ENCODE measurements at regions not wholly inside any gene's neighbourhood (a gene's known extent, or its start where the extent isn't known, plus 50 kb on each side); places are given as distances from the start of the nearest gene placed in this dataset.

DNA sequence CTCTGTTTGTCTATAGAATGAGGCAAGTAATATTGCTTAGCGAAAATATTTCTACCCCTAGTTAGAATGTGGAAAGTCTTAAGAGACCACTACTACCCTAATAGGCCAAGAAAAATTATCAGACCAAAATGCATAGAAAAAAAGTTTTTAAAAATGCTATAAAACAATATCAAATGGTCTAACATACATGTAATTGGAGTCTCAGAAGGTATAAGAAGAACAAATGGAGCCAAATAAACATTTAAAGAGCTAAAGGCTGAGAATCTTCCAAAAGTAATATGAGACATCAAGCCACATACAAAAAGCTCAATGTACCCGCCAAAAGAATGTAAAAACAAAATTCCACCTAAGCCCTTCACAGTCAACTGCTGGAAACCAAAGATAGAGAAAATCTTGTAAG, 133.5 kb upstream of the GADL1 start:
- Histone ChIP-seq H3K4me3 (no peak overlapping the region), H3K4me1 (no peaks in the 10 kb centered on the region), H3K27me3 (no peaks in the 10 kb centered on the region), H3K9me3 (peaks cover 0 to 12% of the 10 kb centered on the region in 2 donors), H3K27ac (no peak overlapping the region), H3K36me3 (no peaks in the 10 kb centered on the region)
- TF ChIP-seq POLR2AphosphoS5 (IDR thresholded peaks at IDR 0.05) (no peak), POLR2A (IDR thresholded peaks at IDR 0.05) (no peak)
- TF ChIP-seq, protein P1, sequence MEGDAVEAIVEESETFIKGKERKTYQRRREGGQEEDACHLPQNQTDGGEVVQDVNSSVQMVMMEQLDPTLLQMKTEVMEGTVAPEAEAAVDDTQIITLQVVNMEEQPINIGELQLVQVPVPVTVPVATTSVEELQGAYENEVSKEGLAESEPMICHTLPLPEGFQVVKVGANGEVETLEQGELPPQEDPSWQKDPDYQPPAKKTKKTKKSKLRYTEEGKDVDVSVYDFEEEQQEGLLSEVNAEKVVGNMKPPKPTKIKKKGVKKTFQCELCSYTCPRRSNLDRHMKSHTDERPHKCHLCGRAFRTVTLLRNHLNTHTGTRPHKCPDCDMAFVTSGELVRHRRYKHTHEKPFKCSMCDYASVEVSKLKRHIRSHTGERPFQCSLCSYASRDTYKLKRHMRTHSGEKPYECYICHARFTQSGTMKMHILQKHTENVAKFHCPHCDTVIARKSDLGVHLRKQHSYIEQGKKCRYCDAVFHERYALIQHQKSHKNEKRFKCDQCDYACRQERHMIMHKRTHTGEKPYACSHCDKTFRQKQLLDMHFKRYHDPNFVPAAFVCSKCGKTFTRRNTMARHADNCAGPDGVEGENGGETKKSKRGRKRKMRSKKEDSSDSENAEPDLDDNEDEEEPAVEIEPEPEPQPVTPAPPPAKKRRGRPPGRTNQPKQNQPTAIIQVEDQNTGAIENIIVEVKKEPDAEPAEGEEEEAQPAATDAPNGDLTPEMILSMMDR (IDR thresholded peaks at IDR 0.05) = no peak
- DNase-seq (ENCODE audit: low spot score in 2 of 2) = no peak
- intact Hi-C loops (cut with DNase I; ENCODE audit: low total_unique reads) = no loop called here

DNA sequence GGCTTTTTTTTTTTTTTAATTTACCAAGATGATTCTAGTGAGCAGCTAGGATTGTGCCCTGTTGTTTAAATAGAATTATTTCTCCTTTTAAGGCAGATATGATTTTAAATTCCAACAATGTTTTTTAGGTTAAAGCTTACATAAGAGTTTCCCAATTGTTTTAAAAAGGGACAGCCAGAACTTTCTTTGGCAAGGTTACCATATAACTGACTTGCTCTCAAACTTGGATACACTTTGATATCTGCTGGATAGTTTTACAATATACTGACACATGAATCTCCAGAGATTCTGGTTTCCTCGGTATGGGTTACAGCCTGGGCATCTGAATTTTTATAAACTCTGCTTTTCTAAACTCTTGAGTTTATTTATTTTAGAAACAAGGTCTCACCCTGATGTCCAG, 134.3 kb upstream of the GADL1 start:
- intact Hi-C loops (cut with DNase I; ENCODE audit: low total_unique reads) = no loop called here
- H3K27me3 ChIP-seq = no peaks in the 10 kb centered on the region
- no peak overlapping the region for H3K27ac ChIP-seq
- TF ChIP-seq POLR2A (IDR thresholded peaks at IDR 0.05) (no peak), POLR2AphosphoS5 (IDR thresholded peaks at IDR 0.05) (no peak)
- TF ChIP-seq, protein P1 (IDR thresholded peaks at IDR 0.05) = no peak
- H3K36me3 ChIP-seq = no peaks in the 10 kb centered on the region
- H3K4me1 ChIP-seq = no peaks in the 10 kb centered on the region
- H3K9me3 ChIP-seq = peaks cover 0 to 12% of the 10 kb centered on the region in 2 donors
- H3K4me3 ChIP-seq = no peak overlapping the region
- no peak for DNase-seq (ENCODE audit: low spot score in 2 of 2)

DNA sequence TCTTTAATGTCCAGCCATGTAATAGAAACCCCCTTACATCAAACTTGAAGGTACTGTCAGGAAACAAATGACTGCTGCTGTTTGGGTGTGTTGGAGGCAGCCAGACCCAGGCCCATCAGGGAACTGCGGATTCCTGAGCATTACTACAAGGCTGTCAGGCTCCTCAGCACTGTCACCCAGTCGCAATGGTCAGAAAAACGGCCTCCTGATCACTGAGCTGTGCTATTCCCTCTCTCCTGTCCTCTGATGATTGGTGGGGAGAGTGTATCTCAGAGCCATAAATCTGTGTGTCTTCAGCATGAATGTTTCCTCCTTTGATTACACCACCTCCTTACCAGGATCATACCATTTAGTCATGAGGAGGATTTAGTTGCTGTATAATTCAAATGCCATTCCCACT, 135.2 kb upstream of the GADL1 start:
- no peak for DNase-seq (ENCODE audit: low spot score in 2 of 2)
- Histone ChIP-seq H3K4me3 (no peak overlapping the region), H3K9me3 (peaks cover 0 to 17% of the 10 kb centered on the region in 2 donors), H3K27ac (no peak overlapping the region), H3K27me3 (no peaks in the 10 kb centered on the region), H3K36me3 (no peaks in the 10 kb centered on the region), H3K4me1 (no peaks in the 10 kb centered on the region)
- intact Hi-C loops (cut with DNase I; ENCODE audit: low total_unique reads) = no loop called here
- TF ChIP-seq POLR2A (IDR thresholded peaks at IDR 0.05) = no peak
- TF ChIP-seq POLR2AphosphoS5 (IDR thresholded peaks at IDR 0.05) = no peak
- TF ChIP-seq, protein P1 (IDR thresholded peaks at IDR 0.05) = no peak

DNA sequence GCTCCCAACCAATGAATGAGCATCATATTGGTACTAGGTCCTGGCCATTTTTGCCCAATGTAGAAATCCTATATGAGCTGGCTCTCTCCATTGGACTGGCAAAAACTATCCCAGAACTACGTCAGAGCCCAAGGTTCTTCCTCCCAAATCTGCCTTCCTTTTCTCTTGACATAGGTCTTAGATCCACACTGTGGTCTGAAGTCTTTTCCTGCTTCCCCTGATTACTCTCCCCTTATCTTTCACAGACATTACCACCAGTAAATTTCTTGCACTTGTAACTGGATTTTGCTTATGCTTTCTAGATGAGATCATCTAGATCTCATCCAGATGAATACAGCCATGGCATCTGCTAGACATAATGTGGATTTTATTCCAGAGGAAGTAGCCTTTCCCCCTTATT, 141.2 kb upstream of the GADL1 start:
- Histone ChIP-seq H3K4me3 (no peak overlapping the region), H3K27ac (no peak overlapping the region), H3K9me3 (peaks cover 0 to 6% of the 10 kb centered on the region in 2 donors), H3K36me3 (no peaks in the 10 kb centered on the region), H3K4me1 (no peaks in the 10 kb centered on the region), H3K27me3 (no peaks in the 10 kb centered on the region)
- TF ChIP-seq, protein P1 (IDR thresholded peaks at IDR 0.05) = no peak
- no peak for TF ChIP-seq POLR2AphosphoS5 (IDR thresholded peaks at IDR 0.05)
- TF ChIP-seq POLR2A (IDR thresholded peaks at IDR 0.05) = no peak
- no peak for DNase-seq (ENCODE audit: low spot score in 2 of 2)
- intact Hi-C loops (cut with DNase I; ENCODE audit: low total_unique reads) = no loop called here

DNA sequence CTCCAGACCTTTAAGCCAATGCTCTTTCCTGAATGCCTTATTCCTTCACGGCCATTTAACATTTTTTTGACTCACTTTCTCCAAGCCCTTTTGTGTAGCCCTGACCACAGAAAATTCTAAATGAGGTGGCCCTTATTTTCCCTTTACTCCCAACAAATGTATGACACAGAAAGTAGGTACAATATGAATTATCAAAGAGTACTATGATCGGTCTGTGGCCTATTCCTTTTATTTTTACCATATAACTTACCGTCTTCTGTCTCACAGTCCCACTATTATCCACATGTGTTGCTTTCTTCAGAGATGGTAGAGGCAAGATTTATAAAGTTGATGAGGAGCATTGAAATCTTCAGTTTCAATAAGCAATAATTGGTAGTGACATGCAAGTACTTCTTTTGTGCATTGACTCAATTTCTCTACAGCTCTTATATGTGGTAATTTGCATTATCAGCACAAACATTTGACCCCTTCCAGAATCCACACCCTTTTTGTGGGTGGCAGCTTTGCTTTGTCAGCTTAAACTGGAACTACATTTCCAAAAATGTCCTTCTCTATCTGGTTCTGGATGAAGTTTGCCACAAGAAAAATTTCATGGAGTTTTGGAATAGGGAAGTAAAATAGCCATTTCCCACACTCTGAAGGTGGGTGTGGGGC, 143.8 kb upstream of the GADL1 start:
- intact Hi-C loops (cut with DNase I; ENCODE audit: low total_unique reads) = no loop called here
- no peaks in the 10 kb centered on the region for H3K27me3 ChIP-seq

More for the DNA sequence above, 143.8 kb upstream of the GADL1 start:
- Histone ChIP-seq H3K36me3 (no peaks in the 10 kb centered on the region), H3K4me1 (no peaks in the 10 kb centered on the region), H3K9me3 (peaks cover 6 to 16% of the 10 kb centered on the region in 2 donors), H3K4me3 (no peak overlapping the region), H3K27ac (no peak overlapping the region)
- TF ChIP-seq, protein P1 (IDR thresholded peaks at IDR 0.05) = no peak
- no peak for TF ChIP-seq POLR2AphosphoS5 (IDR thresholded peaks at IDR 0.05)
- no peak for DNase-seq (ENCODE audit: low spot score in 2 of 2)

All from breast epithelium (tissue), 4 donors.